ENCODE measurements at regions not wholly inside any gene's neighbourhood (a gene's known extent, or its start where the extent isn't known, plus 50 kb on each side); places are given as distances from the start of the nearest gene placed in this dataset.

DNA sequence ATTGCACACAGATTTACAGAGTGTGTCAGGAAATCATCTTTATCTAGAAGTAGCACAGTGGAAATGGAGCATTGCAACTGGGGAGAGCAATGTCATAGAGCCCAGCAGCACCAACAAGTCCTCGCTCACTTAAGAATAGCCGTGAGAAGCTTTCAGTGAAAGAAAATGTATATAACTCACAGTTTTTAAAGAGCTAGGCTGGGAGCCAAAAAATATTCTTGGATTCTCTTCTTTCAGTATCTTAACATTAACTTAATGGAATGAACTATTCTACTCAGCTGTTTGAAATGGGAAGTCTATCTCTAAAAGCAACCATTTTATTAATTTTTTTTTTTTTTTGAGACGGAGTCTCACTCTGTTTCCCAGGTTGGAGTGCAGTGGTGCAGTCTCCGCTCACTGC, 329.6 kb downstream of the COG6 start:
- 82% methylated on average over 4 of the region's 4 CpGs for WGBS
- no peak for DNase-seq (ENCODE audit: low spot score)
- intact Hi-C loops (cut with DNase I), result no loop called here
- no peak overlapping the region for H3K4me3 ChIP-seq
- no peak for TF ChIP-seq POLR2AphosphoS5 (IDR thresholded peaks at IDR 0.05)
- TF ChIP-seq, protein P1, sequence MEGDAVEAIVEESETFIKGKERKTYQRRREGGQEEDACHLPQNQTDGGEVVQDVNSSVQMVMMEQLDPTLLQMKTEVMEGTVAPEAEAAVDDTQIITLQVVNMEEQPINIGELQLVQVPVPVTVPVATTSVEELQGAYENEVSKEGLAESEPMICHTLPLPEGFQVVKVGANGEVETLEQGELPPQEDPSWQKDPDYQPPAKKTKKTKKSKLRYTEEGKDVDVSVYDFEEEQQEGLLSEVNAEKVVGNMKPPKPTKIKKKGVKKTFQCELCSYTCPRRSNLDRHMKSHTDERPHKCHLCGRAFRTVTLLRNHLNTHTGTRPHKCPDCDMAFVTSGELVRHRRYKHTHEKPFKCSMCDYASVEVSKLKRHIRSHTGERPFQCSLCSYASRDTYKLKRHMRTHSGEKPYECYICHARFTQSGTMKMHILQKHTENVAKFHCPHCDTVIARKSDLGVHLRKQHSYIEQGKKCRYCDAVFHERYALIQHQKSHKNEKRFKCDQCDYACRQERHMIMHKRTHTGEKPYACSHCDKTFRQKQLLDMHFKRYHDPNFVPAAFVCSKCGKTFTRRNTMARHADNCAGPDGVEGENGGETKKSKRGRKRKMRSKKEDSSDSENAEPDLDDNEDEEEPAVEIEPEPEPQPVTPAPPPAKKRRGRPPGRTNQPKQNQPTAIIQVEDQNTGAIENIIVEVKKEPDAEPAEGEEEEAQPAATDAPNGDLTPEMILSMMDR (IDR thresholded peaks at IDR 0.05), result no peak
- no peak for TF ChIP-seq POLR2A (IDR thresholded peaks at IDR 0.05)
- no peak overlapping the region for H3K27ac ChIP-seq
- no peaks in the 10 kb centered on the region for H3K36me3 ChIP-seq
- H3K27me3 ChIP-seq (replicated peaks; ENCODE audit: insufficient read depth), result no peaks in the 10 kb centered on the region
- no peaks in the 10 kb centered on the region for H3K9me3 ChIP-seq
- no peaks in the 10 kb centered on the region for H3K4me1 ChIP-seq (replicated peaks)

DNA sequence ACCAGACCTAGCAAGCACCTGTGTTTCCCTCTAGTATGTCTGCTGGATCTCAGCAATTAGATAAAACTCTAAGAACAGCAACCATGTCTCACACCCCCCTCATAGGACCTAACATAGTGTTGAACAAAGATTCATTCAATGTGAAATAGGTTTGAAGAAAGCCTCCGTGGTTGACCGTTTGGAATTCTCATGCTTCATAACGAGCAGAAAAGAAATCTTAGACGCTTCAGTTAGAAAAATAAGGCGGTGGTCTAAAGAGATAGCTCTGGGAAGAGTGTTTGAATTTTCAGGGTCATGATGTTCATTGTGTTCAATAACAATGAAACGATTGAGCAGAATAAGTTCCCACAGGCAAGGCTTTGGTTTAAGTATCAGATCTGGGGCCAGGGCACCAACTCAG, 332.9 kb downstream of the COG6 start:
- WGBS, result 90% methylated on average over 6 of the region's 6 CpGs

DNA sequence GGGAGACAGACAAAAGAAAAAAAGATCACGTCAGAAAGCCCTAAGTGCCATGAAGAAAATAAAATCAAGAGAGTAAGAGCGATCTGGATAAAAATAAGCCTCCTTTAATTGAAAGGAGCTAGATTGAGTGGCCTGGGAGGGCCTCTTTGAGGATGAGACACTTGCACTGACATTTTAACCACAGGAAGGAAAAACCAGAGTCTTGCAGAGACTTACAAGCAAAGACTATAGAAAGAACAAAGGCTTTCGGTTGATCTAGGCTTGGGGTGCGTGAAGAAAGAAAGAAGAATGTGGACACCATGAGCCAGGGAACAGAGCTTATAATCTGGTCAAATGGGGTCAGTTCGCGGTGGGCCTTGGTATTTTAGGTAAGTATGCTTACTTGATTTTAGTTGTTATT, 342.7 kb downstream of the COG6 start:
- 91% methylated on average over 6 of the region's 6 CpGs for WGBS
- no peak overlapping the region for H3K4me3 ChIP-seq
- H3K36me3 ChIP-seq, result no peaks in the 10 kb centered on the region
- no peak for TF ChIP-seq POLR2AphosphoS5 (IDR thresholded peaks at IDR 0.05)
- TF ChIP-seq, protein P1 (IDR thresholded peaks at IDR 0.05), result no peak
- no peak for TF ChIP-seq POLR2A (IDR thresholded peaks at IDR 0.05)
- H3K9me3 ChIP-seq, result no peaks in the 10 kb centered on the region
- H3K27ac ChIP-seq, result no peak overlapping the region
- intact Hi-C loops (cut with DNase I), result no loop called here
- DNase-seq (ENCODE audit: low spot score), result no peak
- H3K4me1 ChIP-seq (replicated peaks), result no peaks in the 10 kb centered on the region
- no peaks in the 10 kb centered on the region for H3K27me3 ChIP-seq (replicated peaks; ENCODE audit: insufficient read depth)

More for the DNA sequence above, 332.9 kb downstream of the COG6 start:
- H3K4me3 ChIP-seq, result no peak overlapping the region
- DNase-seq (ENCODE audit: low spot score), result no peak
- intact Hi-C loops (cut with DNase I), result no loop called here
- no peaks in the 10 kb centered on the region for H3K27me3 ChIP-seq (replicated peaks; ENCODE audit: insufficient read depth)
- no peaks in the 10 kb centered on the region for H3K36me3 ChIP-seq
- no peak overlapping the region for H3K27ac ChIP-seq
- no peaks in the 10 kb centered on the region for H3K4me1 ChIP-seq (replicated peaks)
- TF ChIP-seq POLR2A (IDR thresholded peaks at IDR 0.05), result no peak
- TF ChIP-seq, protein P1 (IDR thresholded peaks at IDR 0.05), result no peak
- no peak for TF ChIP-seq POLR2AphosphoS5 (IDR thresholded peaks at IDR 0.05)
- H3K9me3 ChIP-seq, result no peaks in the 10 kb centered on the region

DNA sequence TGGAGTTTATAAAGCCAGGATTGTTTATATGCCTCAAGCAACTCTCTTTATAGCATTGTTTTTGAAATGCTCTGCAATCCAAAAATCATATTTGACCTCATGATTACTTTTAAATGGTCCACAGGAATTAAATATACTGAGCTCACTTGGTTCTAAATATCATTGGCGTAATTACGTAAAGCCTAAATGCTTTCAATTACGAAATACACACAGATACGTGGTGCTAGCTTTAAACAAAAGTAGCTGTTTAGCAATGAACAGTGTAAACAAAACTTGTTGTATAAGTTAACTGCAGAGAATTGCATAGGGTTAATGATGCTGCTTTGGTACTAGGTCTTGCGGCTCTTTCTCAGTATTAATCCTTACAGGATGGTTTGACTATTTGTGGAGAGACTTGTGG, 346.6 kb downstream of the COG6 start:
- Histone ChIP-seq H3K27me3 (replicated peaks; ENCODE audit: insufficient read depth) (no peaks in the 10 kb centered on the region), H3K27ac (no peak overlapping the region), H3K9me3 (no peaks in the 10 kb centered on the region), H3K4me3 (no peak overlapping the region), H3K36me3 (no peaks in the 10 kb centered on the region), H3K4me1 (replicated peaks) (no peaks in the 10 kb centered on the region)
- intact Hi-C loops (cut with DNase I), result no loop called here
- 78% methylated on average over 5 of the region's 5 CpGs for WGBS
- TF ChIP-seq, protein P1 (IDR thresholded peaks at IDR 0.05), result no peak
- TF ChIP-seq POLR2A (IDR thresholded peaks at IDR 0.05), result no peak
- TF ChIP-seq POLR2AphosphoS5 (IDR thresholded peaks at IDR 0.05), result no peak
- DNase-seq (ENCODE audit: low spot score), result no peak

DNA sequence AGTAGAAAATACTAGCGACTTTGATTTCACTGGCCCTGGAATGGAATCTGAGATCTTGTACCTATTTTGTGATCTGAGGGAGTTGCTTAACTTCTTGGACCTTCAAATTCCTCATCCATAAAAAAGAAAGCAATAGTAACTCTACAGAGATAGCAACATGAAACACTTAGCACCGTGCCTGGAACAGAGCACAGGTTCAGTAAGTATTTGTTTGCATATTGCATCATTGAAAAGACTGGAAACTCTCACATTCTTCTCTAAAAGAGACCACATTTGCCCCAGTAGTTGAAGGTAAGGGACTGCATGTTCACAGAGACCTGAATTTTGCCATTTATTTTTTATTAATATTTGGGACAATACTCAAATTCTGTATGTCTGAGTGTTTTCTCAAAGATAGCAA, 358.1 kb downstream of the COG6 start:
- no peaks in the 10 kb centered on the region for H3K27me3 ChIP-seq (replicated peaks; ENCODE audit: insufficient read depth)
- no peaks in the 10 kb centered on the region for H3K4me1 ChIP-seq (replicated peaks)
- no peak overlapping the region for H3K4me3 ChIP-seq
- intact Hi-C loops (cut with DNase I), result no loop called here
- WGBS, result 85% methylated on average over 2 of the region's 2 CpGs
- H3K9me3 ChIP-seq, result no peaks in the 10 kb centered on the region
- no peaks in the 10 kb centered on the region for H3K36me3 ChIP-seq
- DNase-seq (ENCODE audit: low spot score), result no peak
- no peak overlapping the region for H3K27ac ChIP-seq
- no peak for TF ChIP-seq POLR2A (IDR thresholded peaks at IDR 0.05)
- no peak for TF ChIP-seq POLR2AphosphoS5 (IDR thresholded peaks at IDR 0.05)
- TF ChIP-seq, protein P1 (IDR thresholded peaks at IDR 0.05), result no peak
